ENCODE measurements at regions not wholly inside any gene's neighbourhood (a gene's known extent, or its start where the extent isn't known, plus 50 kb on each side); places are given as distances from the start of the nearest gene placed in this dataset.

- H3K27me3 ChIP-seq (replicated peaks in 1 of 4; ENCODE audit: control extremely low read depth in 1 of 4, control insufficient read depth in 3 of 4, insufficient read depth in 4 of 4, low read length in 3 of 4), result no peaks in the 10 kb centered on the region
- Mint-ChIP-seq H3K4me3 (no peak overlapping the region), H3K4me1 (no peaks in the 10 kb centered on the region), H3K27me3 (peaks cover 12% of the 10 kb centered on the region), H3K27ac (no peak overlapping the region), H3K9me3 (ENCODE audit: insufficient read depth) (peaks cover 2% of the 10 kb centered on the region)
- no peak for ATAC-seq (ENCODE audit: low read depth)
- H3K9ac ChIP-seq (ENCODE audit: low read length), result no peak overlapping the region
- H3K9me3 ChIP-seq (ENCODE audit: control extremely low read depth in 1 of 3, control insufficient read depth in 2 of 3, insufficient read depth in 1 of 3, low read length in 2 of 3), result peaks cover 0 to 4% (median 2%) of the 10 kb centered on the region in 3 donors
- intact Hi-C loops (cut with micrococcal nuclease), result no loop called here
- no peaks in the 10 kb centered on the region for H4K20me1 ChIP-seq (ENCODE audit: control insufficient read depth, insufficient read depth, low read length, poor library complexity, severe bottlenecking)
- no peak for DNase-seq
- H3K79me2 ChIP-seq (ENCODE audit: control insufficient read depth, insufficient read depth, low read length), result no peaks in the 10 kb centered on the region
- no peak overlapping the region for H3K27ac ChIP-seq (ENCODE audit: low read length in 2 of 2)
- H3K4me3 ChIP-seq (ENCODE audit: control extremely low read depth in 1 of 5, extremely low read depth in 1 of 5, insufficient read depth in 1 of 5, low read depth in 2 of 5, low read length in 4 of 5), result no peak overlapping the region
- H3K36me3 ChIP-seq (replicated peaks in 1 of 2; ENCODE audit: control extremely low read depth in 1 of 2, control insufficient read depth in 1 of 2, extremely low read depth in 1 of 2, insufficient read depth in 2 of 2, low read length in 1 of 2), result no peaks in the 10 kb centered on the region
- POLR2A ChIA-PET, result no interaction called here
- 82% methylated on average over 1 of the region's 1 CpG for WGBS (ENCODE audit: insufficient coverage)
- H3K4me1 ChIP-seq (ENCODE audit: control insufficient read depth in 2 of 2, insufficient read depth in 2 of 2, low read length in 2 of 2), result no peaks in the 10 kb centered on the region
- no peak overlapping the region for H2AFZ ChIP-seq (ENCODE audit: insufficient read depth, low read depth, low read length, poor library complexity, severe bottlenecking)
- H3K4me2 ChIP-seq (replicated peaks; ENCODE audit: low read depth, low read length, poor library complexity, severe bottlenecking), result no peak overlapping the region
- CTCF ChIA-PET, result no interaction called here
- TF ChIP-seq CTCF (IDR thresholded peaks at IDR 0.05), result no peak
- TF ChIP-seq EZH2 (IDR thresholded peaks at IDR 0.05; ENCODE audit: borderline replicate concordance, insufficient read depth, low read depth, low read length, poor library complexity, severe bottlenecking), result no peak
Measured at GRCh38 chr16:8500351-8500750, 90.0 kb downstream of the TMEM114 start.

GRCh38 chr16:8496364-8496763 lies 93.9 kb downstream of the TMEM114 start:
- Histone ChIP-seq H2AFZ (ENCODE audit: insufficient read depth, low read depth, low read length, poor library complexity, severe bottlenecking) (no peak overlapping the region), H3K4me3 (ENCODE audit: control extremely low read depth in 1 of 5, extremely low read depth in 1 of 5, insufficient read depth in 1 of 5, low read depth in 2 of 5, low read length in 4 of 5) (no peak overlapping the region), H3K9ac (ENCODE audit: low read length) (no peak overlapping the region), H3K27me3 (replicated peaks in 1 of 4; ENCODE audit: control extremely low read depth in 1 of 4, control insufficient read depth in 3 of 4, insufficient read depth in 4 of 4, low read length in 3 of 4) (no peaks in the 10 kb centered on the region), H3K36me3 (replicated peaks in 1 of 2; ENCODE audit: control extremely low read depth in 1 of 2, control insufficient read depth in 1 of 2, extremely low read depth in 1 of 2, insufficient read depth in 2 of 2, low read length in 1 of 2) (no peaks in the 10 kb centered on the region), H3K9me3 (ENCODE audit: control extremely low read depth in 1 of 3, control insufficient read depth in 2 of 3, insufficient read depth in 1 of 3, low read length in 2 of 3) (peaks cover 0 to 4% (median 2%) of the 10 kb centered on the region in 3 donors), H3K4me1 (ENCODE audit: control insufficient read depth in 2 of 2, insufficient read depth in 2 of 2, low read length in 2 of 2) (no peaks in the 10 kb centered on the region), H3K4me2 (replicated peaks; ENCODE audit: low read depth, low read length, poor library complexity, severe bottlenecking) (no peak overlapping the region), H3K27ac (ENCODE audit: low read length in 2 of 2) (no peak overlapping the region), H4K20me1 (ENCODE audit: control insufficient read depth, insufficient read depth, low read length, poor library complexity, severe bottlenecking) (no peaks in the 10 kb centered on the region), H3K79me2 (ENCODE audit: control insufficient read depth, insufficient read depth, low read length) (no peaks in the 10 kb centered on the region)
- 71% methylated on average over 3 of the region's 3 CpGs for WGBS (ENCODE audit: insufficient coverage)
- Mint-ChIP-seq H3K27me3 (peaks cover 16% of the 10 kb centered on the region), H3K4me1 (no peaks in the 10 kb centered on the region), H3K4me3 (no peak overlapping the region), H3K27ac (no peak overlapping the region), H3K9me3 (ENCODE audit: insufficient read depth) (peaks cover 2% of the 10 kb centered on the region)
- CTCF ChIA-PET, result no interaction called here
- TF ChIP-seq EZH2 (IDR thresholded peaks at IDR 0.05; ENCODE audit: borderline replicate concordance, insufficient read depth, low read depth, low read length, poor library complexity, severe bottlenecking) (no peak), CTCF (IDR thresholded peaks at IDR 0.05) (no peak)
- DNase-seq (no peak), ATAC-seq (ENCODE audit: low read depth) (no peak)
- POLR2A ChIA-PET, result no interaction called here
- intact Hi-C loops (cut with micrococcal nuclease), result no loop called here
